Prostate gland (tissue), 2 donors: ENCODE measurements at regions not wholly inside any gene's neighbourhood (a gene's known extent, or its start where the extent isn't known, plus 50 kb on each side); places are given as distances from the start of the nearest gene placed in this dataset.

ENCODE experiments used
- DNase-seq: peaks from one replicate; pipeline ENCODE4 v3.0.0-alpha.2; 2019; ENCODE audit warnings: low spot score
- H3K27ac ChIP-seq, 2 donors: fragments of 200-600 bp; sonication (generic); 2 replicates each; pipeline ENCODE4 v1.5.1; 2017 to 2019
- H3K27me3 ChIP-seq: fragments of 200-600 bp; sonication (generic); replicated peaks from 2 replicates; pipeline ENCODE4 v1.5.1; 2019; ENCODE audit not compliant: insufficient read depth
- H3K36me3 ChIP-seq, 2 donors: fragments of 200-600 bp; sonication (generic); 1 replicate in 1 of 2; 2 replicates in 1 of 2; pipeline versions ENCODE4 v1.5.1 to v1.8.1; 2017 to 2019
- H3K4me1 ChIP-seq: fragments of 200-600 bp; sonication (generic); replicated peaks from 2 replicates; pipeline ENCODE4 v1.5.1; 2019
- H3K4me3 ChIP-seq, 2 donors: fragments of 200-600 bp; sonication (generic); 2 replicates each; pipeline ENCODE4 v1.5.1; 2017 to 2019
- H3K9me3 ChIP-seq: fragments of 200-600 bp; sonication (generic); 2 replicates; pipeline ENCODE4 v1.5.1; 2017
- CTCF ChIP-seq, 4 experiments: fragments of 200-600 bp in 2 of 4; fragments of 450-650 bp in 2 of 4; sonication (generic) in 2 of 4; IDR thresholded peaks; 1 replicate in 3 of 4; 2 replicates in 1 of 4; pipeline ENCODE4 v1.5.1; 2016 to 2019; ENCODE audit warnings: antibody characterized with exemption in 4 of 4, mild to moderate bottlenecking in 2 of 4, moderate library complexity in 2 of 4
- POLR2A ChIP-seq: fragments of 450-650 bp; IDR thresholded peaks from one replicate; pipeline ENCODE4 v1.6.1; 2016; ENCODE audit warnings: antibody characterized with exemption, mild to moderate bottlenecking
- POLR2AphosphoS5 ChIP-seq: sonication (generic); formaldehyde crosslinking; IDR thresholded peaks from one replicate; pipeline ENCODE4 v1.6.1; 2017; ENCODE audit warnings: antibody characterized with exemption
- WGBS: methylation state at CpG from one replicate; pipeline ENCODE4 v1.1.5; 2018; 5-methylcytosine and 5-hydroxymethylcytosine counted together
- intact Hi-C: fragments of 100-400 bp; cut with DNase I; formaldehyde crosslinking; loops from one replicate; pipeline ENCODE4 v1.14.2; 2022

GRCh38 chr20:6629564-6629963, 137.9 kb upstream of the BMP2 start:
- Histone ChIP-seq H3K4me3 (no peak overlapping the region), H3K4me1 (no peaks in the 10 kb centered on the region), H3K27ac (no peak overlapping the region), H3K27me3 (no peaks in the 10 kb centered on the region), H3K9me3 (no peaks in the 10 kb centered on the region), H3K36me3 (no peaks in the 10 kb centered on the region)
- TF ChIP-seq POLR2AphosphoS5 (no peak), CTCF (IDR thresholded peaks at IDR 0.05) (no peak), POLR2A (no peak)
- 95% methylated on average over 2 of the region's 2 CpGs for WGBS
- DNase-seq: no peak
- intact Hi-C loops: no loop called here

GRCh38 chr20:6626805-6627204, 140.7 kb upstream of the BMP2 start:
- DNase-seq: no peak
- 85% methylated on average over 5 of the region's 5 CpGs for WGBS
- H3K27me3 ChIP-seq: no peaks in the 10 kb centered on the region
- no peak overlapping the region for H3K27ac ChIP-seq
- no peaks in the 10 kb centered on the region for H3K9me3 ChIP-seq
- intact Hi-C loops: no loop called here
- H3K36me3 ChIP-seq: no peaks in the 10 kb centered on the region
- no peaks in the 10 kb centered on the region for H3K4me1 ChIP-seq
- no peak overlapping the region for H3K4me3 ChIP-seq
- no peak for TF ChIP-seq CTCF (IDR thresholded peaks at IDR 0.05)
- TF ChIP-seq POLR2AphosphoS5: no peak
- TF ChIP-seq POLR2A: no peak

GRCh38 chr20:6623989-6624388, 143.5 kb upstream of the BMP2 start:
- no peak overlapping the region for H3K4me3 ChIP-seq
- DNase-seq: no peak
- intact Hi-C loops: no loop called here
- TF ChIP-seq CTCF (IDR thresholded peaks at IDR 0.05) (no peak), POLR2AphosphoS5 (no peak), POLR2A (no peak)
- no peaks in the 10 kb centered on the region for H3K36me3 ChIP-seq
- H3K9me3 ChIP-seq: no peaks in the 10 kb centered on the region
- no peaks in the 10 kb centered on the region for H3K27me3 ChIP-seq
- H3K4me1 ChIP-seq: no peaks in the 10 kb centered on the region
- WGBS: 42% methylated on average over 3 of the region's 3 CpGs
- no peak overlapping the region for H3K27ac ChIP-seq

- H3K27me3 ChIP-seq: no peaks in the 10 kb centered on the region
- no peaks in the 10 kb centered on the region for H3K4me1 ChIP-seq
- H3K9me3 ChIP-seq: no peaks in the 10 kb centered on the region
- H3K4me3 ChIP-seq: no peak overlapping the region
- no peak for DNase-seq
- intact Hi-C loops: no loop called here
- H3K36me3 ChIP-seq: no peaks in the 10 kb centered on the region
- TF ChIP-seq CTCF (IDR thresholded peaks at IDR 0.05): no peak
- no peak for TF ChIP-seq POLR2AphosphoS5
- TF ChIP-seq POLR2A: no peak
- no peak overlapping the region for H3K27ac ChIP-seq
Measured at GRCh38 chr20:6622041-6622440, 145.4 kb upstream of the BMP2 start.

- intact Hi-C loops: no loop called here
Measured at GRCh38 chr20:6618051-6618450, 149.4 kb upstream of the BMP2 start.

More at GRCh38 chr20:6618051-6618450, 149.4 kb upstream of the BMP2 start:
- Histone ChIP-seq H3K27ac (no peak overlapping the region), H3K4me3 (no peak overlapping the region), H3K4me1 (no peaks in the 10 kb centered on the region), H3K27me3 (no peaks in the 10 kb centered on the region), H3K9me3 (no peaks in the 10 kb centered on the region), H3K36me3 (no peaks in the 10 kb centered on the region)
- 52% methylated on average over 2 of the region's 2 CpGs for WGBS
- TF ChIP-seq POLR2AphosphoS5 (no peak), POLR2A (no peak), CTCF (IDR thresholded peaks at IDR 0.05) (no peak)
- DNase-seq: no peak
